GM19455 (cell line): ENCODE measurements at regions not wholly inside any gene's neighbourhood (a gene's known extent, or its start where the extent isn't known, plus 50 kb on each side); places are given as distances from the start of the nearest gene placed in this dataset.

Experiments
- ATAC-seq: cut with Tn5 transposase; IDR thresholded peaks from one replicate; pipeline ENCODE4 v1.9.1; 2021; ENCODE audit not compliant: unreplicated experiment

- ATAC-seq, result no peak
Measured at GRCh38 chr3:5787861-5788488, 600.5 kb downstream of the EDEM1 start.

GRCh38 chr3:5788496-5788895, 601.0 kb downstream of the EDEM1 start:
- no peak for ATAC-seq

GRCh38 chr3:5791558-5791957, 604.1 kb downstream of the EDEM1 start:
- no peak for ATAC-seq

GRCh38 chr3:5796541-5796940, 609.0 kb downstream of the EDEM1 start:
- ATAC-seq, result no peak

- no peak for ATAC-seq
Measured at GRCh38 chr3:5798809-5799208, 611.3 kb downstream of the EDEM1 start.

- ATAC-seq, result no peak
Measured at GRCh38 chr3:5799398-5799797, 611.9 kb downstream of the EDEM1 start.

- no peak for ATAC-seq
Measured at GRCh38 chr3:5800965-5801364, 613.5 kb downstream of the EDEM1 start.

- ATAC-seq, result no peak
Measured at GRCh38 chr3:5806192-5806591, 618.7 kb downstream of the EDEM1 start.

- ATAC-seq, result no peak
Measured at GRCh38 chr3:5809586-5810246, 622.2 kb downstream of the EDEM1 start.

- ATAC-seq, result no peak
Measured at GRCh38 chr3:5811016-5811415, 623.5 kb downstream of the EDEM1 start.

GRCh38 chr3:5813521-5813920, 626.0 kb downstream of the EDEM1 start:
- no peak for ATAC-seq

- no peak for ATAC-seq
Measured at GRCh38 chr3:5822843-5823242, 635.3 kb downstream of the EDEM1 start.

- ATAC-seq, result no peak
Measured at GRCh38 chr3:5826467-5826866, 639.0 kb downstream of the EDEM1 start.

- no peak for ATAC-seq
Measured at GRCh38 chr3:5828251-5828650, 640.7 kb downstream of the EDEM1 start.

- no peak for ATAC-seq
Measured at GRCh38 chr3:5840056-5840455, 652.5 kb downstream of the EDEM1 start.

GRCh38 chr3:5841599-5841998, 654.1 kb downstream of the EDEM1 start:
- no peak for ATAC-seq

- no peak for ATAC-seq
Measured at GRCh38 chr3:5846261-5846660, 658.8 kb downstream of the EDEM1 start.

GRCh38 chr3:5861151-5861550, 673.6 kb downstream of the EDEM1 start:
- ATAC-seq, result no peak

GRCh38 chr3:5874931-5875341, 687.4 kb downstream of the EDEM1 start:
- no peak for ATAC-seq

GRCh38 chr3:5888851-5889250, 701.3 kb downstream of the EDEM1 start:
- ATAC-seq, result no peak

GRCh38 chr3:5889374-5889773, 701.9 kb downstream of the EDEM1 start:
- ATAC-seq, result no peak

GRCh38 chr3:5891711-5892110, 704.2 kb downstream of the EDEM1 start:
- no peak for ATAC-seq

- no peak for ATAC-seq
Measured at GRCh38 chr3:5898106-5898505, 710.6 kb downstream of the EDEM1 start.
